DND-41 (cell line): ENCODE measurements at regions not wholly inside any gene's neighbourhood (a gene's known extent, or its start where the extent isn't known, plus 50 kb on each side); places are given as distances from the start of the nearest gene placed in this dataset.
"Not testable (repeated sequence)": the region's sequence is repeated elsewhere in the genome, so short reads cannot be mapped to it uniquely, and the experiment has no call there.

Experiments
- ATAC-seq: fragments of 200-7000 bp; cut with Tn5 transposase; 3 replicates; pipeline ENCODE4 v1.9.1; 2021; ENCODE audit warnings: low read depth; ENCODE audit not compliant: insufficient read depth
- DNase-seq: peaks from one replicate; pipeline ENCODE4 v3.0.0-alpha.2; 2020
- H2AFZ ChIP-seq: 2 replicates; pipeline ENCODE4 v1.6.0; 2012; ENCODE audit warnings: low read depth, low read length
- H3K27ac ChIP-seq: 2 replicates; pipeline ENCODE4 v1.5.1; 2012; ENCODE audit warnings: low read length, inconsistent platforms
- H3K27me3 ChIP-seq: fragments of 200-600 bp; sonication (generic); 2 replicates; pipeline ENCODE4 v1.6.0; 2012; ENCODE audit warnings: low read length, mild to moderate bottlenecking, inconsistent platforms; ENCODE audit not compliant: insufficient read depth, poor library complexity
- H3K36me3 ChIP-seq: 2 replicates; pipeline ENCODE4 v1.5.1; 2012; ENCODE audit warnings: low read length, inconsistent platforms; ENCODE audit not compliant: insufficient read depth
- H3K4me1 ChIP-seq: 2 replicates; pipeline ENCODE4 v1.5.1; 2012; ENCODE audit warnings: mild to moderate bottlenecking, low read length; ENCODE audit not compliant: insufficient read depth
- H3K4me2 ChIP-seq: 2 replicates; pipeline ENCODE4 v1.6.0; 2012; ENCODE audit warnings: mild to moderate bottlenecking, moderate library complexity, low read length, inconsistent platforms; ENCODE audit not compliant: insufficient read depth
- H3K4me3 ChIP-seq, 2 experiments: fragments of 200-600 bp in 1 of 2; shearing (Covaris generic) in 1 of 2; 2 replicates each; pipeline ENCODE4 v1.5.1; 2012 to 2016; ENCODE audit warnings: inconsistent platforms in 2 of 2, low read length in 2 of 2, mild to moderate bottlenecking in 2 of 2, low read depth in 1 of 2, moderate library complexity in 1 of 2
- H3K79me2 ChIP-seq: 2 replicates; pipeline ENCODE4 v1.6.0; 2012; ENCODE audit warnings: low read length, inconsistent platforms; ENCODE audit not compliant: insufficient read depth
- H3K9ac ChIP-seq: 2 replicates; pipeline ENCODE4 v1.6.0; 2012; ENCODE audit warnings: low read depth, mild to moderate bottlenecking, inconsistent platforms, low read length, moderate library complexity
- H3K9me3 ChIP-seq: 2 replicates; pipeline ENCODE4 v1.5.1; 2012; ENCODE audit warnings: low read length, moderate library complexity, mild to moderate bottlenecking, inconsistent platforms; ENCODE audit not compliant: insufficient read depth, severe bottlenecking
- H4K20me1 ChIP-seq: 2 replicates; pipeline ENCODE4 v1.6.0; 2012; ENCODE audit warnings: low read length; ENCODE audit not compliant: insufficient read depth
- CTCF ChIP-seq: IDR thresholded peaks from 2 replicates; pipeline ENCODE4 v1.5.1; 2012; ENCODE audit warnings: borderline replicate concordance, low read length, moderate library complexity, mild to moderate bottlenecking; ENCODE audit not compliant: poor library complexity, severe bottlenecking; ENCODE audit errors: extremely low read depth
- EZH2 ChIP-seq: IDR thresholded peaks from 3 replicates; pipeline ENCODE4 v1.6.1; 2012; ENCODE audit warnings: borderline replicate concordance, low read depth, mild to moderate bottlenecking, moderate library complexity, low read length, inconsistent platforms; ENCODE audit not compliant: severe bottlenecking

- H3K27me3 ChIP-seq, result no peaks in the 10 kb centered on the region
- no peak overlapping the region for H3K4me3 ChIP-seq
- H3K27ac ChIP-seq, result no peak overlapping the region
- H3K36me3 ChIP-seq, result no peaks in the 10 kb centered on the region
- DNase-seq, result no peak
- H4K20me1 ChIP-seq, result no peaks in the 10 kb centered on the region
- no peaks in the 10 kb centered on the region for H3K79me2 ChIP-seq
- H3K4me1 ChIP-seq, result no peaks in the 10 kb centered on the region
- TF ChIP-seq EZH2 (no peak), CTCF (no peak)
- H2AFZ ChIP-seq, result no peak overlapping the region
- peaks cover 13% of the 10 kb centered on the region for H3K9me3 ChIP-seq
- ATAC-seq, result no peak
- H3K4me2 ChIP-seq, result no peak overlapping the region
- no peak overlapping the region for H3K9ac ChIP-seq
Observed at GRCh38 chr1:43098200-43098599, 73.9 kb downstream of the EBNA1BP2 start.

GRCh38 chr1:43096528-43096927 lies 75.6 kb downstream of the EBNA1BP2 start:
- H4K20me1 ChIP-seq, H3K4me2 ChIP-seq, DNase-seq, H2AFZ ChIP-seq, H3K4me1 ChIP-seq, H3K4me3 ChIP-seq, H3K9me3 ChIP-seq, ATAC-seq, H3K9ac ChIP-seq, H3K27me3 ChIP-seq, H3K27ac ChIP-seq, H3K36me3 ChIP-seq, H3K79me2 ChIP-seq: not testable (repeated sequence)

- H3K4me3 ChIP-seq, H3K27me3 ChIP-seq, H2AFZ ChIP-seq, H3K9ac ChIP-seq, H3K4me2 ChIP-seq, DNase-seq, H3K79me2 ChIP-seq, H3K36me3 ChIP-seq, H3K27ac ChIP-seq, ATAC-seq, H3K9me3 ChIP-seq, H4K20me1 ChIP-seq, H3K4me1 ChIP-seq: not testable (repeated sequence)
Observed at GRCh38 chr1:43090812-43091211, 81.3 kb downstream of the EBNA1BP2 start.

- H3K4me3 ChIP-seq, H3K27me3 ChIP-seq, H3K36me3 ChIP-seq, H3K4me1 ChIP-seq, H3K9ac ChIP-seq, H2AFZ ChIP-seq, DNase-seq, ATAC-seq, H3K9me3 ChIP-seq, H3K4me2 ChIP-seq, H3K27ac ChIP-seq, H3K79me2 ChIP-seq, H4K20me1 ChIP-seq: not testable (repeated sequence)
Observed at GRCh38 chr1:43090157-43090556, 81.9 kb downstream of the EBNA1BP2 start.

- no peaks in the 10 kb centered on the region for H3K36me3 ChIP-seq
- ATAC-seq (no peak), DNase-seq (no peak)
- no peak for TF ChIP-seq EZH2
- no peak for TF ChIP-seq CTCF
- H3K4me2 ChIP-seq, result no peak overlapping the region
- H3K9ac ChIP-seq, result no peak overlapping the region
- no peak overlapping the region for H3K27ac ChIP-seq
- H3K9me3 ChIP-seq, result no peaks in the 10 kb centered on the region
- H3K27me3 ChIP-seq, result peaks cover 3% of the 10 kb centered on the region
- H2AFZ ChIP-seq, result no peak overlapping the region
- no peaks in the 10 kb centered on the region for H4K20me1 ChIP-seq
- H3K79me2 ChIP-seq, result no peaks in the 10 kb centered on the region
- H3K4me1 ChIP-seq, result no peaks in the 10 kb centered on the region
- H3K4me3 ChIP-seq, result no peak overlapping the region
Observed at GRCh38 chr1:43083375-43083891, 88.7 kb downstream of the EBNA1BP2 start.
